ENCODE measurements at regions not wholly inside any gene's neighbourhood (a gene's known extent, or its start where the extent isn't known, plus 50 kb on each side); places are given as distances from the start of the nearest gene placed in this dataset.

DNA sequence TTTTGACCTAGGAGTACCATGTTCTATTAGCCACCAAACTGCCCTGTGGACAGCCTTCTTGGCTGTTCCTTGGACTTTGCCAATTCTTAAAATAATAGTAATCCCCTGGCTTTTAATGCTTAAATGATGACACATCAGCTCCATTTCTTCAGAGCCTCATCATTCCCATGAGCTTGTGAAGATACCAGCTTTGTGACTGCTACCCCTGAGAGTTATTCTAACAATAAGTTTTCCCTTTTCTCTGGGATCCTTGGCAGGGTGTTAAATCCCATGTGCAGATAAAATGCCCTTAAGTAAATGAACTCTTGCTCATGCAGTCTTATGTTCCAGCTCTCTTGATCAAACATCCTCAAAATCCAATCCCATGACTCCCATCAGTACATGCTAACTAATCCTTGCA is 415.3 kb downstream of the CETN3 start:
- TF ChIP-seq, protein P1, sequence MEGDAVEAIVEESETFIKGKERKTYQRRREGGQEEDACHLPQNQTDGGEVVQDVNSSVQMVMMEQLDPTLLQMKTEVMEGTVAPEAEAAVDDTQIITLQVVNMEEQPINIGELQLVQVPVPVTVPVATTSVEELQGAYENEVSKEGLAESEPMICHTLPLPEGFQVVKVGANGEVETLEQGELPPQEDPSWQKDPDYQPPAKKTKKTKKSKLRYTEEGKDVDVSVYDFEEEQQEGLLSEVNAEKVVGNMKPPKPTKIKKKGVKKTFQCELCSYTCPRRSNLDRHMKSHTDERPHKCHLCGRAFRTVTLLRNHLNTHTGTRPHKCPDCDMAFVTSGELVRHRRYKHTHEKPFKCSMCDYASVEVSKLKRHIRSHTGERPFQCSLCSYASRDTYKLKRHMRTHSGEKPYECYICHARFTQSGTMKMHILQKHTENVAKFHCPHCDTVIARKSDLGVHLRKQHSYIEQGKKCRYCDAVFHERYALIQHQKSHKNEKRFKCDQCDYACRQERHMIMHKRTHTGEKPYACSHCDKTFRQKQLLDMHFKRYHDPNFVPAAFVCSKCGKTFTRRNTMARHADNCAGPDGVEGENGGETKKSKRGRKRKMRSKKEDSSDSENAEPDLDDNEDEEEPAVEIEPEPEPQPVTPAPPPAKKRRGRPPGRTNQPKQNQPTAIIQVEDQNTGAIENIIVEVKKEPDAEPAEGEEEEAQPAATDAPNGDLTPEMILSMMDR (IDR thresholded peaks at IDR 0.05), result no peak
- no peak for TF ChIP-seq POLR2A (IDR thresholded peaks at IDR 0.05)
- TF ChIP-seq EP300 (IDR thresholded peaks at IDR 0.05), result no peak
- TF ChIP-seq POLR2AphosphoS5 (IDR thresholded peaks at IDR 0.05), result no peak

Measured in stomach (tissue), 4 donors.